HUES6 (cell line): ENCODE measurements at regions not wholly inside any gene's neighbourhood (a gene's known extent, or its start where the extent isn't known, plus 50 kb on each side); places are given as distances from the start of the nearest gene placed in this dataset.

Source experiments
- H3K27ac ChIP-seq: 2 replicates; pipeline ENCODE4 v1.7.0; 2013; ENCODE audit warnings: low read depth, mild to moderate bottlenecking, low read length, inconsistent platforms
- H3K27me3 ChIP-seq: 2 replicates; pipeline ENCODE4 v1.6.1; 2013; ENCODE audit warnings: low read length; ENCODE audit not compliant: control insufficient read depth, insufficient read depth
- H3K36me3 ChIP-seq: 2 replicates; pipeline ENCODE4 v1.6.1; 2013; ENCODE audit warnings: low read length; ENCODE audit not compliant: control insufficient read depth, insufficient read depth
- H3K4me1 ChIP-seq: 2 replicates; pipeline ENCODE4 v1.6.1; 2013; ENCODE audit warnings: low read length; ENCODE audit not compliant: control insufficient read depth, insufficient read depth
- H3K4me3 ChIP-seq: 2 replicates; pipeline ENCODE4 v1.5.1; 2013; ENCODE audit warnings: low read depth, low read length
- H3K9ac ChIP-seq: one replicate; pipeline ENCODE4 v1.6.1; 2013; ENCODE audit warnings: mild to moderate bottlenecking, low read length
- H3K9me3 ChIP-seq: 2 replicates; pipeline ENCODE4 v1.6.1; 2013; ENCODE audit warnings: low read depth, low read length; ENCODE audit not compliant: control insufficient read depth, insufficient read depth

DNA sequence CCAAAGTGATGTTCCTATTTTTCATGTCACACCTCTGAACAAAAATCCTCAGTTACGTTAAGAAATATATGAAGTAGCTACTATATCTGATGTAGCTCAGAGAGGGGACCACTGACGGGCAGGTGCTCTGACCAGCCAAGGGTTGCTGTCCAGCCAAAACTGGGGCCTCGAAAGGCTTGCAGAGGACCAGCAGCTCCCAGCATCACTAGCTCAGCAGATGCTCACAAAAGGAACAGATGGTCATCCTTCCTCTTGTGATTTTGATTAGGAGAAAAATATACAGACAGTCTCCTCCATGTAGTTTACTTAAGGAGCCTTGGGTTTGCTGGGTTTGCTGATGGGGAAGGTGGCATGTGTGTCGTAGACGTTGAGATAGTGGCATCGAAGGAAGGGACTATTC, 374.6 kb upstream of the B3GAT1 start:
- H3K9ac ChIP-seq: no peak overlapping the region
- H3K9me3 ChIP-seq: no peaks in the 10 kb centered on the region
- H3K4me3 ChIP-seq: no peak overlapping the region
- H3K36me3 ChIP-seq: no peaks in the 10 kb centered on the region
- no peaks in the 10 kb centered on the region for H3K4me1 ChIP-seq
- no peaks in the 10 kb centered on the region for H3K27me3 ChIP-seq
- H3K27ac ChIP-seq: no peak overlapping the region

GRCh38 chr11:134785660-134786284, 373.7 kb upstream of the B3GAT1 start:
- H3K4me1 ChIP-seq: no peaks in the 10 kb centered on the region
- H3K27me3 ChIP-seq: no peaks in the 10 kb centered on the region
- H3K9me3 ChIP-seq: no peaks in the 10 kb centered on the region
- H3K4me3 ChIP-seq: no peak overlapping the region
- H3K36me3 ChIP-seq: no peaks in the 10 kb centered on the region
- no peak overlapping the region for H3K9ac ChIP-seq
- H3K27ac ChIP-seq: no peak overlapping the region

- Histone ChIP-seq H3K4me1 (no peaks in the 10 kb centered on the region), H3K36me3 (no peaks in the 10 kb centered on the region), H3K4me3 (no peak overlapping the region), H3K9ac (no peak overlapping the region), H3K27me3 (no peaks in the 10 kb centered on the region), H3K27ac (no peak overlapping the region), H3K9me3 (no peaks in the 10 kb centered on the region)
Observed at GRCh38 chr11:134785059-134785458, 373.0 kb upstream of the B3GAT1 start.

DNA sequence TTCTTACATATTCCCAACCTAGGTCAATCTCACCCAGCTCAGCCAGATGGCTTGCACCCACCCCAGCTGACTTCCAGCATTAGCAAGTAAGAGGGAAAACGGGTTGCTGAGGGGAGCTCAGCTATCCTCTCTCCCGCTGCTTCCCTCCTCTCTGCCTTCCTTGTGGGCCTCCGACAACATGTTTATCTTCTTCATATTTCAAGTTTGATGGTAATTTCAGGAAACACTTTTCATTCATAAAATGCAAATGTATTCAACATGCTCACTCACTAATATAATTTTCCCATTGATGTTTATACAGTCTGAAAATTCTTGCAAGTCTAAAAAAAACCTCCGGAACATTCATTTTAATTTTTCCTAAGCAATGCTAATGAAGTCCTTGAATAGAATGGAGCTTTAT, 372.5 kb upstream of the B3GAT1 start:
- no peaks in the 10 kb centered on the region for H3K4me1 ChIP-seq
- H3K27me3 ChIP-seq: no peaks in the 10 kb centered on the region
- no peak overlapping the region for H3K9ac ChIP-seq
- H3K4me3 ChIP-seq: no peak overlapping the region
- no peaks in the 10 kb centered on the region for H3K36me3 ChIP-seq
- no peak overlapping the region for H3K27ac ChIP-seq
- H3K9me3 ChIP-seq: no peaks in the 10 kb centered on the region

DNA sequence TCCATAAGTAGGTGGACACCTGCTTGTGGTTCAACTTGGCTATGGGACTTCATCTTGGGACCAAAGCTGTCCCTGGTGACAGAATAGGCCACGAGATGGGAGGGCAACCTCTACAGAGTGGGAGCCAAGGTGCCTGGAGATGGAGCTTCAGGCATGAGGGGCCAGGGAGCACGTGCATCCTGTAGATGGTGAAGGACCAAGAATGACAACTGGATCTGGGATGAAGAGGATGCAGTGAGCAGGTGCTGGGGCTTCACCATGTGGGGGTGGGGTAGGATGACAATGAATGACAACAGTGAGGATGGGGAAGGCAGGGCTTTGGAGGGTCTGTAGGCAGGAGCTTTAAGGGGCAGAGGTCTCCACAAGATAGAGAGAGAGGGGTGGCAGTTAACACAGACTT, 372.0 kb upstream of the B3GAT1 start:
- Histone ChIP-seq H3K4me1 (no peaks in the 10 kb centered on the region), H3K9me3 (no peaks in the 10 kb centered on the region), H3K4me3 (no peak overlapping the region), H3K9ac (no peak overlapping the region), H3K27ac (no peak overlapping the region), H3K27me3 (no peaks in the 10 kb centered on the region), H3K36me3 (no peaks in the 10 kb centered on the region)

DNA sequence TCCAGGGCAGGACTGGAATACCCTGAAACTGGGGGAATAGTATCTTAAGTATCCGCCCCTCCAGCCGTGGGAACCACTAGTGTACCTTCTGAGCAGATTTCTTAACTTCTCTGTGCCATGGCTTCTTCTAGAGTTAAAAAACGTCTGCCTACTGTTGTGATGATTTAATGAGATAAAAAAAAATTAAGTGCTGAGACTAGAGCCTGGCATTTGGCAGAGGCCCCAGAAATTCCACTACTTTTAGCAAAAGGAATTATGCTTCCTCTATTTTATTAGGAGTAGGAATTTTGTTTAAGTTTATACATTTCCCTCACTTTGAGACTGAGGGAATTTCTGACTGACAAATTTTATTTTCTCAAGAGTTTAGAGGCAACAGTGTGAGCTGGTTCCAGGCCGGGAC, 371.2 kb upstream of the B3GAT1 start:
- no peak overlapping the region for H3K9ac ChIP-seq
- no peaks in the 10 kb centered on the region for H3K27me3 ChIP-seq
- H3K9me3 ChIP-seq: no peaks in the 10 kb centered on the region
- H3K36me3 ChIP-seq: no peaks in the 10 kb centered on the region
- no peaks in the 10 kb centered on the region for H3K4me1 ChIP-seq
- no peak overlapping the region for H3K27ac ChIP-seq
- H3K4me3 ChIP-seq: no peak overlapping the region

- Histone ChIP-seq H3K4me1 (no peaks in the 10 kb centered on the region), H3K27ac (no peak overlapping the region), H3K4me3 (no peak overlapping the region), H3K27me3 (no peaks in the 10 kb centered on the region), H3K9ac (no peak overlapping the region), H3K9me3 (no peaks in the 10 kb centered on the region), H3K36me3 (no peaks in the 10 kb centered on the region)
Observed at GRCh38 chr11:134781380-134781866, 369.4 kb upstream of the B3GAT1 start.

DNA sequence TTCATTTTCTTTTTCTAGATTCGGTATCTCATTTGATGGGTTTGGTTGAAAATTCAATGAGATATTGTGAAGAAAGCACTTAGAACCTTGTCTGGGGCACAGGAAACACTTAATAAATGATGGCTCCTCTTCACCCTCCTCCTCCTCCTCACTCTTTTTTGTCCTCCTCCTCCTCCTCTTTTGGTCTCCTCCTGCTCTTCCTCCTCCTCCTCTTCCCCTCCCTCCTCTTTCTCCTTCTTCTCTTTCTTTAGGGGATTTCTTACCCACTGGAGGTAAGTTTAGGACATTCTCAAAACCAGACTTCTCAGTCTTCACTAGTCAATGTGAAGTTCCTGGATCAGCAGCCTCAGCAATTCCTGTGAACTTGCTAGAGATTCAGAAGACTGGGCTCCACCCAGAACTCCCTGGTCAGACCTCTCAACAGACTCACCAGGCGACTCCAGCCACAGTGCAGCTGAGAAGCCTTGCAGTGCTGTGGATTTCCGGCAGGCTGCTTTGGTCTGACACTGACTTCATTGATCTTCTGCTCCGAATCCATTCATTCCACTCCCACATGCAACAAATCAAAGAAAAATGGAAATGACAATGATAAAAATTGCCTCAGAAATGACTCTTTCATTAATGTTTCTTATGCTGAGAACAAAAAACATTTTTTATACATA, 368.6 kb upstream of the B3GAT1 start:
- no peak overlapping the region for H3K27ac ChIP-seq
- no peak overlapping the region for H3K4me3 ChIP-seq
- H3K36me3 ChIP-seq: no peaks in the 10 kb centered on the region
- H3K4me1 ChIP-seq: no peaks in the 10 kb centered on the region
- no peak overlapping the region for H3K9ac ChIP-seq
- no peaks in the 10 kb centered on the region for H3K9me3 ChIP-seq
- no peaks in the 10 kb centered on the region for H3K27me3 ChIP-seq

GRCh38 chr11:134779179-134779578, 367.1 kb upstream of the B3GAT1 start:
- Histone ChIP-seq H3K4me1 (no peaks in the 10 kb centered on the region), H3K36me3 (no peaks in the 10 kb centered on the region), H3K9ac (no peak overlapping the region), H3K27me3 (no peaks in the 10 kb centered on the region), H3K4me3 (no peak overlapping the region), H3K27ac (no peak overlapping the region), H3K9me3 (no peaks in the 10 kb centered on the region)

GRCh38 chr11:134768463-134768862, 356.4 kb upstream of the B3GAT1 start:
- H3K36me3 ChIP-seq: no peaks in the 10 kb centered on the region
- no peak overlapping the region for H3K4me3 ChIP-seq
- no peak overlapping the region for H3K27ac ChIP-seq
- no peak overlapping the region for H3K9ac ChIP-seq
- no peaks in the 10 kb centered on the region for H3K27me3 ChIP-seq
- no peaks in the 10 kb centered on the region for H3K4me1 ChIP-seq
- H3K9me3 ChIP-seq: peaks cover 2% of the 10 kb centered on the region; the same call in 1 of the 2 replicates

DNA sequence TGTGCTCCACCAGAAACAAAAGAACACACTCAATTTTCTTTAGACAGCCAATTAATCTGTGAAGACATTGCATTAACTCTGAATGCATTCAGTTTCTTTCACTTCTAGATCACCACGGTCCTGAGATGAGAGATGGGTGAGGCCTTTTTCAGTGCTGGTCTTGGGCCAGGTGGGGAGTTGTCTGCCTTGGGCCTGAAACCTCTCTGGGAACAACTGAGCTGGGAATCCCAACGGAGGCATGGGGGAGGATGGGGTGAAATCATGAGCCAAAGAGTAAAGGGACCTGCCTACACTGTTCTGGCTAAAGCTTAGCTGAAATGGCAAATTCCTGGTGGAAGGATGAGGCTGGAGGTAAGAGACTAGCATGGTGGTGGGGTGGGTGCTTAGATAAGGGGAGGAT, 353.5 kb upstream of the B3GAT1 start:
- Histone ChIP-seq H3K4me1 (no peaks in the 10 kb centered on the region), H3K9ac (no peak overlapping the region), H3K27me3 (no peaks in the 10 kb centered on the region), H3K36me3 (no peaks in the 10 kb centered on the region), H3K27ac (no peak overlapping the region), H3K9me3 (peaks cover 2% of the 10 kb centered on the region; the same call in 1 of the 2 replicates), H3K4me3 (no peak overlapping the region)
